HT-29 (cell line): ENCODE measurements at regions not wholly inside any gene's neighbourhood (a gene's known extent, or its start where the extent isn't known, plus 50 kb on each side); places are given as distances from the start of the nearest gene placed in this dataset.
"Not testable (repeated sequence)": the region's sequence is repeated elsewhere in the genome, so short reads cannot be mapped to it uniquely, and the experiment has no call there.

Experiments used
- DNase-seq: peaks from one replicate; pipeline ENCODE4 v3.0.0-alpha.2; 2015; ENCODE audit warnings: low spot score

DNA sequence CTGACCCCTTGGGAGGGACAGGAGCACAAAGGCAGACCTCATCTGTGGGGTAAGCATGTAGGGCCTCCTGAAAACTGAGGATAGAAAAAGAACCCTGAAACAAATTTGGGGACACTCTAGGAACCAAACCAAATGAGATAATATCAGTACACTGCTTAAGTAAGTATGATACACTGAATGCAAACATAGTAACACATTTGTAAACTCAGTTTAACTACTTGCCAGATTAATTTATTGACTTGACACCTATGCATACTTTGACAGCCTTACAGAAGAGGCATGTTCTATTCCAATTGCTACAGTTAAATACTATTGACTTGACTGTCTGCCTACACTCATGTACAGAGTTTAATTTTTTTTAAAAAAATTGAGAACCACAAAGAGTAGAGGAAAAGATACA is 1070.8 kb upstream of the SEMA6A start:
- DNase-seq: no peak

DNA sequence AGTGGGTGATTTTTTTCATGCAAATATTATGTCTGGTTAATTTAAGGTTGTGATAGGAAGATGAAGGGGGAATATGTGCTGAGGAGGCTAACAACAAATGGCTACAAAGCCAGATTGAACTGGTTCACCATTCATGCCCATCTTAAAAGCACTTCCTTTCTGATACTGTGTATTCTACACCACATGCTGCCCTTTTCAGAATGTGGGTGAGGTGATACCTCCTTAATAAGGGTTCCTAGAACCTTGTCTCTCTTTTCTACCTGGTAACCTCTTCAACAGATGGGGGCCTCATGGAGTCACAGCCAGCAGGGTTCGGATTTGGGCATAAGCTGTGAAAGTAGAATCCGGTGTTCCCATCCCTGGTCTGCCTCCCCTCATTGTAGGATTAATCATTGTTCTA is 1064.0 kb upstream of the SEMA6A start:
- DNase-seq: no peak

DNA sequence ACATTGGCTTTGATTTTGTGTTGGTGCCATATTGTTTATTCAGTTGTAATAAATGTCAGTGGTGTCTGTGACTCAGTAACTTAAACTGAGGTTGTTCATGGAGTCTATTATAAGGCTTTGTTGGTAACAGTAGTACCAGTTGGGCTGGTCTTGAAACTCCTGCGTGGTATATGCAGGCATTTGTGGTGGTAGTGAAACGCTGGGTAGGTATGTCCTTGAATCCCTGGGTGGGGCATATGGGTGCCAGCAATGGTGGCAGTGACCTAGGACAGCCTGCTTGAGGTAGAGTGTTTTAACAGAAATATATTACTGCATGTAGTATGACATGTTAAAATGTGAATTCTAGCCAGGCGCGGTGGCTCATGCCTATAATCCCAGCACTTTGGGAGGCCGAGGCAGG is 1058.5 kb upstream of the SEMA6A start:
- no peak for DNase-seq

DNA sequence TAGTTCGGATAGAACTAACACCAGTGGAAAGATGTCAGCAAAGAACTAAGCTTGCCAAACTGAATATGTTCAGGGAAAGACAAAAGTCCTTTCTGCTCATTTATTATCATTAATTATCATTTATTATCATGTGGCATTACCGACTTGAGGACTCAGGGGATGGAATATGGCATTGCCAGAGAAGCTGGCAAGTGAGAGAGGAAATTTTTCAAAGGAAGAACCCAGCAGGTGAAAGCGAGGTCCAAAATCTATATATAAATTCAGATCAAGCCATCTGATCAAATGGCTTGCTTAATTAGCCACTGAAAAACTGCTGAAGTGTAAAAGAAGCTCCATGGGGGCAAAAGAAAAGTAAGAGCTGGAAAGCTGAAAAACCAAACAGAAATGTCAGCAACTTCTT is 1049.6 kb upstream of the SEMA6A start:
- no peak for DNase-seq

DNA sequence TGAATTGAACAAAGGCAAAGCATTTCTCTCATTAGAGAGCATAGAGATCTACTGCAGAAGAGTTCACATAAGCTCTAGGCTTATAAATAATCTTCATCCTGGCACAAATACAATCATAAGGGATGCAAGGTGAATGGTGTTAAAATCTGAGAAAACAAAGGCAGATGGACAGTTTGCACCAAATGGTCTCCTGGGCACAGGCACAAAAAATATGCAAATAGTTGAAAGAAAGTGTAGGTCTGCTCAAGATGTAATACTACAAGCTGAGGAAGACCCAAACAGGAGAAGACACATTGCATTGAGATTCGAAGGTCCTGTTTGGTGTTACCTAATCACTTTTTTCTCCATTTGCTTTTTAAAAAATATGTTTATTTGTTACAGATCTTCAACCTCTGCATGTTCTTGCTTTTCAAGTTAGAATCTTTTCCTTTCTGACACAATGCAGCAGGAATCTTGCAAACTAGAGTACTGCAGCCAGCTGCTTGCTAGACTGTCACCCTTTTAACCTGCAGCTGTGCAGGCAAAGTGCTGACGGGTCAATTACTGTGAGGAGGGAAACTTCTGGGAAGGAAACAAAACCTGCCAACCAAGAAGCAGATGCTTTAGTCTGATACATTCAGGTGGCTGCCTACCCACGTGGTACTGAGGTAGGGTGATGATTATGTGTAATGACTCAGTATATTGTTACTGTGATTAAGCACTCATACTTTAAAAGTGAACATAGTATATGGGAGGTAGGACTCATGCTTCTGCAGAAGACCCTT is 1048.6 kb upstream of the SEMA6A start:
- DNase-seq: no peak

DNA sequence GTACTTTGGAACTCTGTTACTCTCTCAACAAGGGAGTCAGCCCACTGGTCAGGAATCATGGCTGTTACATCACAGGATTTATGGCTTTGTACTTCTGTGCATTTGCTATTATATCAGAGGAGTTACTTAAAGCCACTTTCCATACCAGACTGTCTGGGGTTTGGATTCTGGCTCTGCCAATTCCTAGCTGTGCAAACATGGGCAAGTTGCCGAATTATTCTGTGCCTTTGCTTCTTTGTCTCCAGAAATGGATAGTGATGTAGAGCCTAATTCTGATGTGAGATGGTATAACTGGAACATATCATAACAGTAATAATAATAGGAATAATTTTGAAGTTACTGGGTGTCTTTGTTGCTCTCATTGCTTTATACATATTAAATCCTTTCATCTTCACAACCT is 1047.3 kb upstream of the SEMA6A start:
- no peak for DNase-seq

DNA sequence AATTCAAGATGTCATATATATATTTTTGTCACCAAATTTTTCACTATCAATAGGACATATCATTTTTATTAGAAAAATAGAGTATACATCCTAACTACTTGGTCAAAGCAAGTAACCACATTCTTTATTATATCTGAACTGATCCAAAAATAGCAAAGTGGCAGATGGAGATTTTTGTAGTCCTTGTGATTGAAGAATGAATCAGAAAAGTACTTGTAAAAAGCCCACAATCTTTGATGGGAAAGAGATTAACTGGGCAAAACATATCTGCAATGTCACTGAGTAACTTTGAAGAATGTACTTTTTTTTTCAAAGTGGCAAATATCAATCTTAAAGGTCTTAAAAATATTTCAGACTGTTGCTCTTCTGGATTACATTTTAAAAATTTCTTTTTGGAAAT is 1040.6 kb upstream of the SEMA6A start:
- DNase-seq: no peak

DNA sequence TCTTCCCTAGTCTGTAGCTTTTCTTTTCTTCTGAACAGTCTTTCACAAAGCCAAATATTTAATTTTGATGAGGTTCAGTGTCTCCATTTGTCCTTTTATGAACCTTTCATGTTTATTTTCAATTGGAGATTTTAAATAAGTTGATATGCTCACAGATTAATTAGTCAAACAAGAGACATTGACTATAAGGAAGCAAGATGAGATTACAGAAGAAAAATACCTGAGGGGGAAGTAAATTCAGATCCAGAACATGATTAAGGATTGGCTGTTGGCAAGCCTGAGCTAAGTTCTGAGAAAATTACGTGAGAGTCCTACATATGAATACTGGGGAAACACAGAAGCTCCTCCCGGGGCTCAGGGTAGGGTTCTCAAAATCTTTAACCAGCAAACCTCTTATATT is 1039.8 kb upstream of the SEMA6A start:
- DNase-seq: no peak

DNA sequence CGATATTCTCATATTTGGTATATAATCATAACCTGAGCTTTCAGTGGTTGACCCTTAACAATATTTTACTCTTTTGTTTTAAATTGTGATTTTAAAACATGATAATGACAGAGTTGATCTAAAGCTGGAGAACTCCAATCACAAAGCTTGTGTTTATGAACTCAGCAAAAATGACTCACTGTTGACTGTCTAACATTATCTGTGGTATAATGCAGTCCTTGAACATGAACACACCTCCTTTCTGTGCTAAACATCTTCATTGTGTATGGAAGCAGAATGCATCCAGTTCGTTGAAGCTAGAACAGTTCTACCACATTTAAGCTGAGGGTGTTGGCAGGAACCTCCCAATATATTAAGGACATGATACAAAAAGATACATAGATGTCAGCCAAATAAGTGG is 1030.2 kb upstream of the SEMA6A start:
- DNase-seq: no peak

DNA sequence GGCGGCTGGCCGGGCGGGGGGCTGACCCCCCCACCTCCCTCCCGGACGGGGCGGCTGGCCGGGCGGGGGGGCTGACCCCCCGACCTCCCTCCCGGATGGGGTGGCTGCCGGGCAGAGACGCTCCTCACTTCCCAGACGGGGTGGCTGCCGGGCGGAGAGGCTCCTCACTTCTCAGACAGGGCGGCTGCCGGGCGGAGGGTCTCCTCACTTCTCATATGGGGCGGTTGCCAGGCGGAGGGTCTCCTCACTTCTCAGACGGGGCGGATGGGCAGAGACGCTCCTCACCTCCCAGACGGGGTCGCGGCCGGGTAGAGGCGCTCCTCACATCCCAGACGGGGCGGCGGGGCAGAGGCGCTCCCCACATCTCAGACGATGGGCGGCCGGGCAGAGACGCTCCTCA is 1025.2 kb upstream of the SEMA6A start:
- DNase-seq: not testable (repeated sequence)

DNA sequence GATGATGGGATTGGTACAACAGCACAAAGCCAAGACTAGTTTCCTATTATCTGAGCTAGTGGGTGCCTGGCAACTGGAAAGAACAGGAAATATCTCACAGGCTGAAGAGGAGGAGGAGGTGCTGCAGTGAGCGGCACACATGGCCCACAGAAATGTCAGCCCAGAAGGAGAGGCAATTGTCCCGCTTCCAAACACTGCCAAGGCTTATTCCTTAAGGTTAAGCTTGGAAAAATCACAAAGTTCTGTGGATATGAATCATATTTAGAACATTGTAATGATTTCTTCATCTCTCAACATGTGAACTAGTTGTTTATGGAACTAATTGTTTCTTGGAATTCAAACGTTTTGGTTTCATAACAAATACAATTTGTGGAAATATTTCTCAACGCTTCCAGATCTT is 1019.5 kb upstream of the SEMA6A start:
- DNase-seq: no peak

DNA sequence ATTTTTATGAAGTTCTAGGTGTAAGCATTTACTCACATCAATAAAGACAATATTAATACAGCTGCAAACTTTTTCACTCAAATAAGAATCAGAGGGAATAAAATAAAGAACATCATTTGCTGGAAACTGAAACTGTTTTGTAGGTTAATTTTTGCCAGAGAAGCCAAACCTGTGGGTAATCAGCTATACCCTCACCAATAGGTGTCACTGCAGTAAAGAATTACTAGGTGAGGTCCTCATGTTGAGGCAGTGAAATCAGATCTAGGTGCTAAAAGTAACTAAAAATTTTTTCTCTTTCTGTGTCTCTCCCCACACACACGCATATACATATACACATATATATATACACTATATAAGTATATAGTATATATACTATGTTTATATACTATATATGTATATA is 1016.3 kb upstream of the SEMA6A start:
- peak; percentile 43 for DNase-seq

DNA sequence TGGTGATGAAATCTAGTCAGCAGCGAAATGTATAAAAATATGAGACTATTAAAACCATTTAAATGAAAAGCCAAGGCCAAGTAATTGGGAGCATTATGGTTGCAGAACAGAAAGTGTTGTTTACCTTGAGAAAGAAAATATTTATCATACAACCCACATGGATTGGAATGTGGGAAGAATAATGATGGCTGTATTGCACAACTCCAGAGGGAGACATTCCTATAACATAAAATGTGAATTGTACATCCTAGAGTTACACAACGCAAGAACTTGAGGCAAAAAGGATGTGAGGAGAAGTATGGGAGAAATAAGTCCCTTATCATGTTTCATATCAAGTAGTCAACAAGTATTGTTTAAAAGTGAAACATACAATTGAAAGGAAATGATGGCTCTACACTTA is 1014.0 kb upstream of the SEMA6A start:
- no peak for DNase-seq

DNA sequence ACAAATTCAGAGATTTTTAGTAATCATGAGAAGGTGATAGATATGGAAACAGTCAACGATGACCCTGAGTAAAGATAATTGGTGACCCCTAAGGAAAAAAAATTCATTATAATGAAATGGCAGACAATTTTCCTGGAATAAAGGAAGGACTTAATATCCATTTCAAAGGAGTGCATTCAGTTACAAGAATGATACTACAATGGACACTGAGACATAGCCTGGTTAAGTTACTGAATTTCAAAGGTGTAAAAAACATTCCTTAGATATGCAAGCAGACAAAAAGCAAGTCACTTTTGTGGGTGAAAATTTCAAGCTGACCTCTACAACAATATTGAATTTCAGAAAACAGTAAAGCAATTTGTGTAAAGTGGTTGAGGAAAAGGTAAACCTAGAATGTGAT is 1012.5 kb upstream of the SEMA6A start:
- no peak for DNase-seq

DNA sequence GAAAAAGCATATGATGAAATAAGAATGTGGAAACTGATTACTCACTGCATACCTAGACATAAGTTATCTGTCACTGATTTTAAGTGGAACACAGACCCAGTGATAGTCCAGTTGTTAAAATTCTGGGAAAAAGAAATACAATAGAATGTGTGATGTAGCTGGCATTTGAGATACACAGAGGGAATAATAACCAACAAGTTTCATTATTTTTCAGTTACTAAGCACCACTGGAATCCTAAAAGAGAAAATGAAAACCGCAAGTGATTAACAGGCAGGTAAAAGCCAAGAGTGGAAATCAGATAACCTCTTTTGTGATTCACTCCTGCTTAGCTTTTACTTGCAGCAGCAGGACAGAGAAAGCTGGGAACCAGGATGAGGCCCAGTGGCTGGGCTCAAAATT is 994.0 kb upstream of the SEMA6A start:
- peak; percentile 16 for DNase-seq

DNA sequence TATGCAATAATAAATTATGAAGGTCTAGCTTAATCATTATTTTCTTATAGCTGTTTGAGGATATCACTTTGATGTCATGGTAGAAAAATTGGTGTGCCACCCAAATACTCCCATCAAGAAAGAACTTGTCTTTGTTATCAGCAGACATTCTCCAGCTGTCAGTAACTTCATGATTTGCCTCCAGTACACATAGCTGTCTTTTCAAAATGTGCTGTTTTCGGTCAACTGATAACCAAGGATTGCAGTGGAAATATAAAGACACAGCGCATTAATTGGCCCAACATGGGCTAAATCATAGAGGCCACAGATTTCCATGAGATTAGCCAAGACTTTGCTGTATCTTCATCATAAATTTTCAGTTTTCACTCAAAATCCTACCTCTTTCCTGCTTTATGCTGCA is 993.5 kb upstream of the SEMA6A start:
- no peak for DNase-seq

DNA sequence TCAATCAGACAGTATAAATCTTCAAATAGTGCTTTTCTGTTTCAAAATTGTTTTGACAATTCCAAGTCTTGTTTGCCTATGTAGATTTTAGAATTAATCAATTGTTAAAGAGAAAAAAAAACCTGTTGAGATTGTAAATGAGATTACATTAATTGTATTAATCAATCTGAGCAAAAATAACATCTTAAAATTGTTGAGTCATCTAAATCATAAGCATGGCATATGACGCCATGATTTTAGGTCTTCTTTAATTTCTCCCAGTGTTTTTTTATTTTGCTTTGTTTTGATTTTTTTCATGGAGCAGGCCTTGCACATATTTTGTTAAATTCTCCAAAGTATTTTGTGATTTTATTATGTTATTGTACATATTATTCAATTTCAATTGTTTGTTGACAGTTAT is 988.0 kb upstream of the SEMA6A start:
- no peak for DNase-seq

DNA sequence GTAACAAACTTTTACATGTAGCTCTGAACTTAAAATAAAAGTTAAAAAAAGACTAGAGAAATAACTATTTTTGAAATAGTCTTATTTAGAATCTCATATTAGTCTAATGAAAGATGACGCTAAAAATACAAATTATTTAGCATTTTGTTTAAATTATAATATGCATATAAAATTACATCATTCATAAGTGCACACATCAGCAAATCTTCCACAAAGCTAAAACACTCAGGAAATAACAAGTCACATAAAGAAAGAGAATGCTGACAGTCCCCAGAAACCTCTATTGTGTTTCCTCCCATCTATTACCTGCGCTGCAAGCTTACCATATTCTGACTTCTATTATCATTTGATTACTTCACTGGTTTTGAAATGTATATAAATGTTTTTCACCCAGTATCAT is 986.9 kb upstream of the SEMA6A start:
- DNase-seq: no peak

DNA sequence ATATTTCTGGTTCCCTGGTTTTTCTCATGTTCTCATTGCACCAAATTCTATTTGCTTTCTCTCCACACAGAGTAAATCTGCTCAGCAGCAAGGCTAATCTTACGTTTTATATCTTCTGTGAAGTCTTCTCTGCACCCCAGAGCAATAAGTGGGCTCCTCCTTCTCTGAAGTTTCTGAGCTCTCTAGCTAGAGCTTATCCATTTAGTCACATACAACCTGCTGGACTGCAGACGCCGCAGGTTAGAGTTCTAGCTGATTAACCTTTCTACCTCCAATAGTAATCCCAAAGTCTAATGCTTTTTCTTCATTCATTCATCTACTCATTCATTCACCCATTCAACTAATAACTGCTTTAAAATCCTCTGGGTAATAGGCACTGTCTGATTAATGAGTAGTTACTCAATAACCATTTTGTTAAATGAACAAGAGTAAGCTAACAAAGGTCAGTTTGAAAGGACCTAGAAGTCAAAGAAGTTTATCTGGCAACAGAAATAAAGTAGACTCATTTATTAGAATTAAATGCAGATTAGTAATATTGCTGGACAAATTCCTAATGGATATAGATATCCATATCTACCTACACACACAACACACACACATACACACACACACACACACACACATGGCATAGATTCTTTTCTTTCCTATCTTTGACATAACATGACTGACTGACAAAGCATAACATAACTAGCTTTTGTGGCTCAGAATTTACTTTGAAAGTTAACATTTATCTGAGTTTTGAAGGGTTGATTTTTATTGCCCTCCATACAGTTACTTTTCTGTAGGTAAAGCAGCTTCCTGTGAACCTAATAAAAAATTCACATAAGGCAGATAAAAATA is 984.6 kb upstream of the SEMA6A start:
- peak; percentile 13 for DNase-seq

DNA sequence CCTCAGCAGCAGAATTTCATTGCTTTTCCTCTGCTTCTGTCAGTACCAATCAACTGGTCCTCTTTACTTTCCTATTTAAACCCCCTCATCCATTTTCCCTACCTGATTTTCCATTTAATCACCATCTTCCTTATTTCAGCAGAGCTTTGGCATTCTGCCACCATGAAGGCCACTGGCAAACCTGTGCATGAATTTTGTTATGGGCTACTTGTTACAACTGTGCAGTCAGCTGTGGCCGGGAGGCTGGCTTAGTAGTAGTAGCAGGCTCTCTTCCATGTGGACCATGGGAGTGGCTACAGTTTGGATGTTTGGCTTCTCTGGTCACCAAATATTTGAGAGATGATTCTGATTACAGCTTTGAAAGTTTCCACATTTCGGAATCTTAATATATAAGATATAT is 976.6 kb upstream of the SEMA6A start:
- no peak for DNase-seq

DNA sequence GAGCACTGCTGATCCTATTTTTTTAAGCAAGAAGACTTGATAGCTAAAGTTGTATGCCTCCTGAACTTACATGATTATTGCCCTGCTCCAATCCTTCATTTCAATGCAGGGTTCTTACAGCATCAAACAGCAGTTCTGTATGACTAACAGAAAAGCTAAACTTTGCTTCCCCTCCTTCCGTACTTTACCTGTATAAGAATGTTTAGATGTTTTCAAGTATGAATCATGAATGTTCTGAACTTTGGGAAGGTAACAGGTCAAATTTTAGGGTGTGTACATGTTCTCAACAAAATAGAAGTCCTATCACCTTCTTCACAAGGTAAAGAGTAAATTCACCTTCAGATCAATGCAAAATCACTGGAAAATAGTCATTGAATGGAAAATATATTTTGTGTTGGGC is 972.6 kb upstream of the SEMA6A start:
- DNase-seq: no peak

DNA sequence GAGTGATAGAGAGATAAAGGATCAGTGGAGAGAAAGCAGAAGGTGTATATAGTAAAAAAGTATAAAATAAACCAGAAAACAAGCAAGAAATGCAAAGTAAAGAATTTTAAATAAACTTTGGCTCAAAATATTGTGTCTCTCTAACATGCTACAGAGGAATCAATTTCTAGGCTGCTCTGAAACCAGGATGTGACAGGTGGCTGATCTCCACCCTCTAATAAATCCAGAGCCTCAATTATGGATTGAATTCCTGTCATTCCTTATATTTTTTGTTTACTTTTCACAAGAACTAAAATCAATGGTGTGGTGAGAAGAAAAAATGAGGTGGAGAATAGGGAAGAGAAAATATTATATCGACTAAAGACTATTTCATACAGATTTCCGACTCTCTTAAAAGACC is 965.1 kb upstream of the SEMA6A start:
- peak; percentile 79 for DNase-seq

DNA sequence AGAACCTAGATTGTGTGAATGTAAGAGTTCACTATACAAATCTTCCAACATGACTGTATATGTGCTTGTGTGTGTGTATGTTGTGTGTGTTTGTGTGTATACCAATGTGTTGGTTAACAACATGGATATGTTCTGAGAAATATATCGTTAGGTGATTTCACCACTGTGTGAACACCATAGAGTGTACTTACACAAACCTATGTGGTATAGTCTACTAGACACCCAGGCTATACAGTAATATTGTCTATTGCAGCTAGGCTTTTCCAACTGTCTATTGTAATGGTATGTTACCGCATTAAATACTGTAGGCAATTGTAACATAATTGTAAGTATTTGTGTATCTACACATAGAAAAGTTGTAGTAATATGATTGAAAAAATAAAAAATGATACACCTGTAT is 959.2 kb upstream of the SEMA6A start:
- DNase-seq: no peak
